ENCODE measurements at regions not wholly inside any gene's neighbourhood (a gene's known extent, or its start where the extent isn't known, plus 50 kb on each side); places are given as distances from the start of the nearest gene placed in this dataset.

DNA sequence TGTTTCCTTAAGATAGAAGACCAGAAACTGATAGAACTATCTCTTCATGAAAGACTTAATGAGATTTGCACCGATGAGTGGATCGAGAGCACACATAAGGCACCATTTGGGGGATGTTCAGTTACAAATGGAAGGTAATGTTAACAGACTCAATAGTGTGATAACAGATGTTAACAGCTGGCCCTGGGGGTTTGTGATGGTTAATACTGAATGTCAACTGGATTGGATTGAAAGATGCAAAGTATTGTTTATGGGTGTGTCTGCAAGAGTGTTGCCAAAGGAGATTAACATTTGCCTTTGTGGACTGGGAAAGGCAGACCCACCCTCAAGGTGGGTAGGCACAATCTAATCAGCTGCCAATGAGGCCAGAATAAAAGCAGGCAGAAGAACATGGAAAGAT lies 130.5 kb upstream of the DGKB start:
- no peak overlapping the region for H2AFZ ChIP-seq (ENCODE audit: low read length)
- H3K9ac ChIP-seq (ENCODE audit: extremely low read depth, insufficient read length, low read length), result no peak overlapping the region
- Mint-ChIP-seq H3K9me3 (no peaks in the 10 kb centered on the region), H3K4me1 (peaks cover 0 to 5% of the 10 kb centered on the region in 2 experiments; a peak in 1 of 4 replicates), H3K27me3 (ENCODE audit: low read depth) (no peaks in the 10 kb centered on the region), H3K27ac (no peak overlapping the region), H3K4me3 (no peak overlapping the region; a peak in 1 of 5 replicates), H3K36me3 (ENCODE audit: insufficient read depth in 1 of 3, low read depth in 3 of 3) (no peaks in the 10 kb centered on the region)
- no peak for DNase-seq
- no peak overlapping the region for H3K18ac ChIP-seq (ENCODE audit: insufficient read length, low read depth, low read length)
- no peaks in the 10 kb centered on the region for H3K79me2 ChIP-seq (ENCODE audit: insufficient read depth, low read length)
- H3K79me1 ChIP-seq (ENCODE audit: insufficient read depth, low read depth, low read length, poor library complexity, severe bottlenecking), result no peaks in the 10 kb centered on the region
- H3K56ac ChIP-seq (ENCODE audit: insufficient read length, low read depth, low read length), result no peak overlapping the region
- TF ChIP-seq, protein P1, sequence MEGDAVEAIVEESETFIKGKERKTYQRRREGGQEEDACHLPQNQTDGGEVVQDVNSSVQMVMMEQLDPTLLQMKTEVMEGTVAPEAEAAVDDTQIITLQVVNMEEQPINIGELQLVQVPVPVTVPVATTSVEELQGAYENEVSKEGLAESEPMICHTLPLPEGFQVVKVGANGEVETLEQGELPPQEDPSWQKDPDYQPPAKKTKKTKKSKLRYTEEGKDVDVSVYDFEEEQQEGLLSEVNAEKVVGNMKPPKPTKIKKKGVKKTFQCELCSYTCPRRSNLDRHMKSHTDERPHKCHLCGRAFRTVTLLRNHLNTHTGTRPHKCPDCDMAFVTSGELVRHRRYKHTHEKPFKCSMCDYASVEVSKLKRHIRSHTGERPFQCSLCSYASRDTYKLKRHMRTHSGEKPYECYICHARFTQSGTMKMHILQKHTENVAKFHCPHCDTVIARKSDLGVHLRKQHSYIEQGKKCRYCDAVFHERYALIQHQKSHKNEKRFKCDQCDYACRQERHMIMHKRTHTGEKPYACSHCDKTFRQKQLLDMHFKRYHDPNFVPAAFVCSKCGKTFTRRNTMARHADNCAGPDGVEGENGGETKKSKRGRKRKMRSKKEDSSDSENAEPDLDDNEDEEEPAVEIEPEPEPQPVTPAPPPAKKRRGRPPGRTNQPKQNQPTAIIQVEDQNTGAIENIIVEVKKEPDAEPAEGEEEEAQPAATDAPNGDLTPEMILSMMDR (conservative IDR thresholded peaks at IDR 0.05), result no peak
- H2AK5ac ChIP-seq (ENCODE audit: insufficient read length, low read length), result no peak overlapping the region
- H3T11ph ChIP-seq (ENCODE audit: low read length), result no peak overlapping the region
- H4K5ac ChIP-seq (ENCODE audit: insufficient read length, low read depth, low read length), result no peak overlapping the region
- no CpG with 5 or more reads among the region's 2 CpGs for WGBS (ENCODE audit: extremely low coverage, insufficient read length, low lambda C conversion rate)
- H2BK20ac ChIP-seq (ENCODE audit: low read depth, low read length, poor library complexity, severe bottlenecking), result no peak overlapping the region
- H3K9me3 ChIP-seq (ENCODE audit: control insufficient read depth, low read depth, low read length), result no peaks in the 10 kb centered on the region
- H3K23me2 ChIP-seq (ENCODE audit: insufficient read length, low read depth, low read length, poor library complexity, severe bottlenecking), result no peaks in the 10 kb centered on the region
- no peak overlapping the region for H2BK15ac ChIP-seq (ENCODE audit: low read depth, low read length)
- H3K27me3 ChIP-seq (ENCODE audit: insufficient read depth, low read length), result no peaks in the 10 kb centered on the region
- no peak overlapping the region for H2BK120ac ChIP-seq (ENCODE audit: low read depth, low read length, poor library complexity, severe bottlenecking)
- no peak overlapping the region for H3K27ac ChIP-seq (ENCODE audit: insufficient read length, low read depth, low read length)
- H4K8ac ChIP-seq (replicated peaks; ENCODE audit: insufficient read length, low read depth, low read length), result no peak overlapping the region
- no peak overlapping the region for H3K23ac ChIP-seq (ENCODE audit: insufficient read length, low read depth, low read length)
- H2BK12ac ChIP-seq (ENCODE audit: insufficient read length, low read depth, low read length), result no peak overlapping the region
- no peak overlapping the region for H3K4ac ChIP-seq (ENCODE audit: low read depth, low read length)
- H3K14ac ChIP-seq (ENCODE audit: insufficient read depth, low read length), result no peak overlapping the region
- no peaks in the 10 kb centered on the region for H4K20me1 ChIP-seq (ENCODE audit: control insufficient read depth, insufficient read depth, insufficient read length)
- no peak overlapping the region for H2BK5ac ChIP-seq (ENCODE audit: insufficient read length, low read length)
- no peak overlapping the region for H4K91ac ChIP-seq (ENCODE audit: insufficient read length, low read depth, low read length)
- H3K4me2 ChIP-seq (ENCODE audit: insufficient read depth, insufficient read length, low read length), result no peak overlapping the region
- H3K4me1 ChIP-seq (ENCODE audit: insufficient read depth, low read length), result no peaks in the 10 kb centered on the region

All from H9 (cell line).